GM18498 (cell line): ENCODE measurements at regions not wholly inside any gene's neighbourhood (a gene's known extent, or its start where the extent isn't known, plus 50 kb on each side); places are given as distances from the start of the nearest gene placed in this dataset.

Experiments used
- ATAC-seq: cut with Tn5 transposase; IDR thresholded peaks from one replicate; pipeline ENCODE4 v1.9.1; 2021; ENCODE audit warnings: mild to moderate bottlenecking, moderate library complexity; ENCODE audit not compliant: unreplicated experiment

DNA sequence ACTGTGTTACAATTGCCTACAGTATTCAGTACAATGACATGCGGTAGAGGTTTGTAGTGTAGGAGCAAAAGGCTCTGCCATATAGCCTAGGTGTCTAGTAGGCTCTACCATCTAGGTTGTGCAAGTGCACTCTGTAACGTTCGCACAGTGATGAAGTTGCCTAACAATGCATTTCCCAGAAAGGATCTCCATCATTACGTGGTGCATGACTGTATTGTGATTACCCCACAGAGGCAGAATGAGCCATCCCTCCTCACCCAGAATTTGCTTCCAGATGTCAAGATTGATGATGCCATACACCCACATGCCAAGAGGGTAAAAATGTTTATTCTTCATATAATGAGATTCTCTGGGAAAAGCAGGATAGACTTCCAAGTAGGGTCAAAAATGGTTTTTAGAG, 199.3 kb upstream of the CTTNBP2NL start:
- no peak for ATAC-seq

DNA sequence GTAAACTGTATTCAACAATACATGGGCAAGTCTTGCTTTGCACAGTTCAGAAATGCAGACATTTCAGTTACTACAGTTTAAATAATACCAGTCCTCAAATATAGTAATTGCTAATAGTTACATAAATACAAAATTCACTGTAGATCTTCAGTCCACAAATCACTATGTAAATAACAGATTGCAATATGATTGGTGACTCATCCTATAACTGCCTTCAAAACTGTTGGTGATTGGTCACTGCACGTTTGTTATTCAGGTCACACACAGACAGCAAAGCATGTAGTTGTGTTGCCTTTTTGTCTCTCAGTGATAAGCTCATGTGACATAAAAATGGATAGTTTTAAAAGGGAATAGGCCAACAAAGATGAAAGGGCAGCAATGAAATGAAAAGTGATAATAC, 186.5 kb upstream of the CTTNBP2NL start:
- no peak for ATAC-seq

DNA sequence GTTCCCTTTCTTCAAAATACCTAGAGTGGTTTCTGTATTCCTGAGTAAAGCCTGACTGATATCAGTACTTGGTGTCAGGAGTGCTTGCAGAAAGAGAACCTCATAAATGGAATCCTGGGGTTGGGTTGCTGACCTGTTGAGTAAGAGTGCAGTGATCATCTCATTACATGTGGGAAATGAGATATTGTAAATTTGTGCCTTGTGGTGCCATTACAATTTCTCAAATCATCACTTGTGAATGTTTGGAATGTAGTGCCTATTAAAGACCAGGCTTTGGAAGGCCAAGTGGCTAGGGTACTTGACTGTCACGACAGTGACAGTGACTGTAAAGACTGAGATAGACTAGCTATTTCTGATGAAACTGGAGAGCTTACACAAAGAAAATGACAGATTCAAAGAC, 176.7 kb upstream of the CTTNBP2NL start:
- no peak for ATAC-seq

DNA sequence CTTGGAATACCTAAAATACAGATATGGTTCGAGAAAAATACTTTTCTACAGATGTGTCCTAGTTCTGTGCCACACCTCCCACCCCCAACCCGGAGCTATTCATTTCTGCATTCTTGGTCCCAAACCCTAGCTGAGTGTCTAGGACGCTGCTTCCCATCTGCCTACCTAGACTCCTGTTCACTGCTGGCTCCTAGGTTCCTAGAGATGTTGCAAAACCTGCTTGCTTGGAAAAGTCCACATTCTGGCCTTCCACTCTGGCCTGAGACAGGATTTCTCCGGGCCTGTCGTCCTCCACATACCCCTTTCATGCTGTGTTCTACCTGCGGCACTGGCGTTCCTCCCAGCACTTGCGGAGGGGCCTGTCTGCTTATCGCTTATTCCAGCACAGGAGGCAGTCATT, 165.8 kb upstream of the CTTNBP2NL start:
- ATAC-seq = no peak

DNA sequence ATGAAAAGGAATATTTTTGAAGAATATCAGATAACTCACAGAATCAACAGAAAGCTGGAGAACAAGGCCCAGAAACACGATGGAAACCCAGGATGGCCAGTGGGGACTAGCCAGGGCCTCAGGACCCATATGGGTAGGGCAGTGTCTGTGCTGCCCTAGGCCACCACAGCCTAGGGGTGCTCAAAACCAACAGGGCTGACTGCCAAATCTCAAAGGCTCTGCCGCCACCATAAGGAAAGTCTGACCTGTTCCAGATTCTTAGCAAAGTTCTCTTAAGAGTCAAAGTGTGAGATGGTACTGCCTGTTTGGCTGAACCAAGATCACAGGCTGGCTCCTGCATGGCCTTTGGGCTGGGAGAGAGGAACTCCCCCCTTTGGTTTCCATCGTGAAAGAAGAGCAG, 164.7 kb upstream of the CTTNBP2NL start:
- ATAC-seq = no peak

DNA sequence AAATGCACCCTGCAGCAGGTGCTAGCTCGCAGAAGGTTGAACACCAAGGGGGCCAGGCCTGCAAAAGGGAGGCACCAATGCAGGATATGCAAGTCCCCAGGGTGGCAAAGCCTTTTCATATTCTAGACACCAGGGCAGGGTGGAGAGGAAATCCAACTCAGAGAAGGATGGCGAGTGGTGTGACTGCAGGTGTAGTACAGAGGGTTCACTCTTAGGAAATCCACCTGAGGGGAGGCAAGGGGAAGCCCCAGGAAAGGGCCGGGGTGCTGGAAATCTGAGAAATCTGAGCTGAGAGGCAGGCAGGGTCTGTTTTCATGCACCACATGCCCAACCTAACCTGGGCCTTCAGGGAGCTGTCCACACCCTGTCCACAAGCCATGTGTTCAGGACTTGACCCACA, 163.2 kb upstream of the CTTNBP2NL start:
- no peak for ATAC-seq

DNA sequence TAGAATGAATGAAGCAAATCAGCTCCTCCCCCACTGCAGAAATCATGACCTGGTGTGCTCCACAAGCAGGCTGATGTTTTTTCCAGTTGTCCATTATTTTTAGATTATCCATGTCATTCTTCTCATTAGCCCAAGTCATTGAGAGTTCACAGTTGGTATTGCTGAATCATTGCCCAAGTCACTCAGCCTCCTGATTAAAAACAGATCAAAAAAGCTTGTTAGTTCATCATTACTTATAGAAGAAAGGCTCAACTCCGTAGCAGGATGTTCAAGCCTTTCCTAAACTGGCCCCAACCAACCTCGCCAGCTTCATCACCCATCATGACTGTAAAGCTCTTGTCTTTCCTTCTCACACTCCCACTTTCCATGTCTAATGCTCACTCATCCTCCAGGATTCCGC, 161.3 kb upstream of the CTTNBP2NL start:
- no peak for ATAC-seq

DNA sequence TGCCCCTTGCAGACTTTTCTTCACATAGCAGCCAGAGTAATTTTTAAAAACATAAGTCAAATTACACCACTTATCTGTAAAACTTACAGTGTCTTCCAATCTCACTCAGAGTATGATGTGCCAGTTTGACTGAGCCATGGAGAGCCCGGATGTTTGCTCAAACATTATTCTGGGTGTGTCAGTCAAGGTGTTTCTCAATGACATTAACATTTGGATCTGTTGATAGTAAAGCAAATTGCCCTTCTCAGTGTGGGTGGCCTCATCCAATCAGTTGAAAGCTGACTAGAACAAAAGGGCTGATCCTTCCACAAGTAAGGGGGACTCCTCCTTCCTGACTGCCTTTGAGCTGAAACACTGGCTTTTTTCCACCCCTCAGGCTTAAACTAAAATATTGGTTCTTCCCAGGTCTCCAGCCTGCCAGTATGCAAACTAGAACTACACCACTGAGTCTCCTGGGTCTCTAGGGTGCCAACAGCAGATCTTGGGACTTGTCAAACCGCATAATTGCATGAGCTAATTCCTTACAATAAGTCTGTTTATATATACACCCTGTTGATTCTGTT, 157.9 kb upstream of the CTTNBP2NL start:
- no peak for ATAC-seq

DNA sequence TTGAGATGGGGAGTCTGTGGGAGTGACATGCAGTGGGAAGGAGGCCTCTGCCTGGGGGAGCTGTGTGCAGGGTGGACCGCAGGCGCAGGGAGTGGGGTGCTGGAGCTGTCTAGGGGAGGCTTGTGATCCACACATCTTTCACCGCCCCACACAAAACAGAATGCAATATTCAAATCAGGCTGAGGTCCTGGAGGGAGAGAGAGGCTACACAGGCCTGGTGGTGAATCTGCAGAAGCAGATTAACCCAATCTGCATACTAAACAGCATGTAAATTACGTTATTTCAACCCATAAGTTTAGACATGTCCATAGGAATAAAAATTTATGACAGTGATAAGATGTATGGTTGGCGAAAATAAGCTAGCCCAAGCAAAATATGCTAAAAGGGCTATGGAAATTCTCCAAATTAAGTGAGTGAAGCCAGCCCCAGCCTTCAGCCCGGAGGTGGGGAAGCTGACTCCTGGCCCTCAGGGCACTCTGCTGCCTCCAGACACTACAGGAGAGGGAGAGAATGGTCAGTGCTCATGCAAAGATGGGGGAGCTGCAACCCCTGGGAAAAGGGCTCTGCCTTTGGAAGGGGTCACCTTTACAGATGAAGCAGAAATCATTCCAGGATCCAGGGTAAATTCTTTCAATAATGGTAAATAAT, 156.2 kb upstream of the CTTNBP2NL start:
- ATAC-seq = no peak

DNA sequence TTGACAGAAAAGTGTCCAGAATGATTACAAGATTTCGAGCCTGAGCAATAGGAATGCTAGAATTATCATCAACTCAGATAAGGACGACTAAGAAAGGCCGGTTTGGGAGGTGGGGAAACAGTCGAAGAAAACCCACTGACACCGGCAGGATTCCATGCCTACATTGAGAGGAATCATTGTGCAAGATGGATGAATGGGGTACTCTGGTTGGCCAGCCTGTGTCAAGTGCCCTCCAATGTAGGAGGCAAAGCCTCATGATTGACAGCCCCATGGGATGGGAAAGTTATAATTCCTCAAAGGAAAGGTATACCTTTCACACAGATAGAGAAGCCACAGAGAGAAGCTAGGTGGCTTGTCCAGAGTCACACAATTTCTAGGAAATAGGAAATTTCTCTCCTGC, 153.5 kb upstream of the CTTNBP2NL start:
- no peak for ATAC-seq

DNA sequence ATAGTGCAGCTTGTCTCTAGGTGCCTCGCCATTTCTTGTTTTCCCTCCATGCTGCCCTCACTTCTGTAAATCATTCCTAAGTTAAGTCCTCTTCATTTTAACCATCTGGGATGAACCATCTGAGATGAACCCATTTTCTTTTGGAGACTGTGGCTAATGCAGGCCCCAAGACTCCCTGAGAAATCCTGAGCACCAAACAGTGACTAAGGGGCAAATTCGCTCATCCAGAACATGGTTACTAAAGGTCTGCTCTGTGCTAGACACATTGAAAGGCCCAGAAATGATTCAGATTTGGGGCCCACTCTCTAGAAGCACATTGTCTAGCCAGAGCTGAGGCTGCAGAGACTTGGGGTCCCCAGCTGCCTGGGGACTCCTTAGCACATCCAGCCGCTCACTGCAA, 151.9 kb upstream of the CTTNBP2NL start:
- no peak for ATAC-seq

DNA sequence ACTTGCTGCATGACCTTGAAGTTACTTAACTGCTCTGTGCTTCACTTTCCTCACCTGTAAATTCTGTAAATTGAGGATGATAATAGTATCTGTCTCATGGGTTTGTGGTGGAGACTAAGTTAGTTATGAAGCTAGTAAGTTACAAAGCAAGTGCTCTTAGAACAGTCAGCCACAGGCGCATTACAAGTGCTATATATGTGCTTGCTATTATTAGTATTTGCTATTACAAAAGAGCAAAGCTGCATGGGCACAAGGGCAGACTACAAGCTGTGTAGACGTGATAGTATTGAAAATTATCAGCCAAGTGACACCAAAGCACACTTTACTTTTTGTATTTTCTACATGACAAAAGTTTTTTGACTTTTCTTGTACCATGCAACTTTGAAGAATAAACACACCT, 150.9 kb upstream of the CTTNBP2NL start:
- no peak for ATAC-seq

DNA sequence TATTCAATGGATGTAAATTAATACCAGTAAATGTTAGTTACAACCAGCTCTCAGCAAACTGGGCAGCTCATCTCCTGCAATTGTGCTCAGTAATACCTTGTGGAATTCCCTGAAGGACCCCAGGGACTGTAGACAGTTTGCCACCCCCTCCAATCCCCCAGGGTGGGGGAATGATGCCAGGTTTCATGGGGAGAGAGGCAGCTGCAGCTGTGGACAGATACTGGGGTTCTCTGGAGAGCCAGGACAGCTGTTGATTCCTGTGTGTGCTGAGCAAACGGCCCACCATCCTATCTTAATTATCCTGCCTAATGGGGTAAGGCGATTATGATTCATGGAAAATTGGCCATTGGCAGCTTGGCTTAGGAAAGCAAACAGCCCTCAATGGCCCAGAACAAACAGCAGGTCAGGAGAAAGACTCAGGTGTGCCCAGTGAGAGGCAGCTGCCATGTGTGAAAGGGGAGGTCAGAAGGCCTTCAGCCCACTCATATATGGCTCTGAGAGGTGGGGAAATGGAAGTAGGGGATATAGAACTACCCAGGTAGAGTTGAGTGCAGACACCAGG, 148.9 kb upstream of the CTTNBP2NL start:
- no peak for ATAC-seq

DNA sequence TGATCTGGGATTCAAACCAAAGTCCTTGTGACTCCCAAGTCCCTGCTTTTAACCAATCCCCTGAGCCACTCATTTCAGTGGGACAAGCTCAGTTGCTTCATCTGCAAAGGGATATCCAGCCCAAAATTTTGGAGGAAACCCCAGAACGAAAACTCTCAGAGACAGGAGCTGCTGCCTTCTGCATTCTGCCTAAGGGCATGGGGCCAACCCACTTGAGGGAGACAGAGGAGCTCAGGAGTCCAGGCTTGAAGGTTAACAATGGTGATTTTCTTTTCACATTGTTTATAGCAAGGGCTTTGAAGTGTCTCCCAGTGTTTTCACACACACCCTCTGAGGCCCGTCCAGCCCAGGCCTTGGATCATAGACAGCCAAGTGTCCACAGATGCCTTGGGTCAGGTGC, 148.1 kb upstream of the CTTNBP2NL start:
- no peak for ATAC-seq

DNA sequence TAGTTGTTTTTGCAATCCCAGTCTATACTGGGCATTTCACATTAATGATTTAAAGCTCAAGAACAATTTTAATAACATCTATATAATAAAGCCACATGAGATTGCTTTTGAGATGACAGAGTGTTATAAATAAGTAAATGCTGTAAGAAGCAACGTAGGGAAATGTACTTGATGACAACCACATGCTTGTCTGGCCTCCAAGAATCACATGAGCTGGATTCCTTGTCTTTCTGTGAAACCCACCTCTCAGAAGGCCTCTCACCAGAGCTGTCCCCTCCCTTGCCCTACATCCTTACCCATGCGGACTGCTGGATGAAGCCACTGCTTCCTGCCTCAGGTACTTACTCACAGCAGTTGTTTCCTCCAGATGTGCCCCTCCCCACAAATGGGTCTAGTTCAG, 145.1 kb upstream of the CTTNBP2NL start:
- ATAC-seq = no peak

DNA sequence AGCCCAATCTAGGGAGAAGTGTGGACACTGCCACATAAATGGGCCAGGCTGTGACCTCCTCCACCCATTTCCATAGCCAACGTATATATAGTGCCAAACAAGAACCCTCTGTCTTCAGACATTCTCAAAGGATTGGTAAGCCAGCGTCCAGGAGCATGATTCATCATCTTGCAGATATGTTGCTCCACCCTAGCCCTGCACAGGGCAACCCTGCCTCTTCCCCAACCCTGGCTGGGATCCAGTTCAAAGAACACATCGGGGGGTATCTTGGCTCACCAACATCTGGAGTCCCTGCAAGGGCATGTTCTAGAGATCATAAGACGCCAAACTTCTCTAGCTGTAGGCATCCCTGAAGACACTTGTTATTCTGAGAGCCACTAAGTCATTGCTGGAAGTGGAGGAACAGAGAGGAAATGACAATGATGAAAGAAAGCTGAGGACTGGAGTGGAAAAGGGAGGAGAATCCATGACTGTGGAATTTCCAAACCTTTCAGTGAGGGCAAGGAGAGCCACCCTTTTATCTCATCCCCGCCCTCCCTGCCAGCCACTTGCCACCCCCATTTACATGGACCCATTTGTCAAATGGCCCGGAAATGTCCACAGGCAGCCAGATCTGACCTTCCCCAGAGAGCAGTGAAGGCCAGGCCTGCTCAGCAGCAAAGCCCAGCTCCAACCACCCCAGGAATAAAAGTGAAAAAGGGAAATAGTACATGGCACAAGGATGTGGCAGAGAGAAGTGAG, 144.1 kb upstream of the CTTNBP2NL start:
- no peak for ATAC-seq

DNA sequence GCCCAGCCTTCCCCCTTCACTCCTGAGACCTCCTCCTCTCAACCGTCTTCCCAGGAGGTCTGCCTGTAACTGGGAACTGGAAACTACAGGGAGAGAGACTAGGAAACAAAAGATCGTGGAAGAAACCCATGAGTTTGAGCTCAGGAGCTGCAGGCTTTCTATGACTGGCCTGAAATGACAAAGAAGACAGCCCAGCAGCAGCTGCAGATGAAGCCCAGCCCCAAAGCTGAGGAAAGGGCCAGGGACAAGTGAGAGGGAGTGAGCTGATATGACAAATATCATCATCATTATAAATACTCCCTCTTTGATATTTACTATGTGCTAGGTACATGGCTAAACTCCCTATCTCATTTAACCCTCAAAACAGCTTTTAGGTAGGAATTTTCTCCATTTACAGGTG, 142.6 kb upstream of the CTTNBP2NL start:
- ATAC-seq = no peak

DNA sequence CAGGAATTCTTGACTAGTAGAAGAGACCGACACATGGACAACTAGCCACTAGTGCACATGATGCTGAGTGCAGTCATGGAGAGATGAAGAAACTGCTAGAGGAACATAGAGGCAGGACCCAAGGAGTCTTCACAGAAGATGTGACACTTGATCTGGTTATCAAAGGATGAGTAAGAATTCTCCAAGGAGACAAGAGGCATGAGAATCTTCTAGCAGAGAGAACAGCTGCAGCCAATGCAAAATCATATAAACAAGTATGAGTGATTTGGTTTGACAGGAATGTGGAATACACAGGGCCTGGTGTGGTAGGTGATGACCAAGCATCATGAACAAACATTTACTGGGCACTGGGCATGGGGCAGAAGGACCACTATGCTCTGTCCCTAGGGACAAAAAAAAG, 140.9 kb upstream of the CTTNBP2NL start:
- no peak for ATAC-seq

DNA sequence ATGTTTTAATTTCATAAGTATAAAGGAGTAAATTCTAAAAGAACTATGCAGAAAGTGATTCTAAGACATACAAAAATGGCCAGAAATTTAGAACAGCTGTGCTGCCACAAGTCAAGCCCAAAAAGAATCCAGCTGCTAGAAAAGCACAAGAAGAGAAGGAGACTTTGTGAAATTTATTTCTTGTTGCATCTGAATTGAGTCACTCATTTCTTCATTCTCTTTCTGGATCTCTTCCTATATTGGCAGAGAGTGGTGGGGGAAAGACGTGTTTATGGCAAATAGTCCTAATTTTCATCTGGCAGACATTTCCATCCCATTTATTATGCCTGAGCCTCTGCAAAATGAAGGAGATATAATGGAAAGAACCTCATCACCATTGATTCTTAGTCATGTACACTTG, 139.6 kb upstream of the CTTNBP2NL start:
- no peak for ATAC-seq

DNA sequence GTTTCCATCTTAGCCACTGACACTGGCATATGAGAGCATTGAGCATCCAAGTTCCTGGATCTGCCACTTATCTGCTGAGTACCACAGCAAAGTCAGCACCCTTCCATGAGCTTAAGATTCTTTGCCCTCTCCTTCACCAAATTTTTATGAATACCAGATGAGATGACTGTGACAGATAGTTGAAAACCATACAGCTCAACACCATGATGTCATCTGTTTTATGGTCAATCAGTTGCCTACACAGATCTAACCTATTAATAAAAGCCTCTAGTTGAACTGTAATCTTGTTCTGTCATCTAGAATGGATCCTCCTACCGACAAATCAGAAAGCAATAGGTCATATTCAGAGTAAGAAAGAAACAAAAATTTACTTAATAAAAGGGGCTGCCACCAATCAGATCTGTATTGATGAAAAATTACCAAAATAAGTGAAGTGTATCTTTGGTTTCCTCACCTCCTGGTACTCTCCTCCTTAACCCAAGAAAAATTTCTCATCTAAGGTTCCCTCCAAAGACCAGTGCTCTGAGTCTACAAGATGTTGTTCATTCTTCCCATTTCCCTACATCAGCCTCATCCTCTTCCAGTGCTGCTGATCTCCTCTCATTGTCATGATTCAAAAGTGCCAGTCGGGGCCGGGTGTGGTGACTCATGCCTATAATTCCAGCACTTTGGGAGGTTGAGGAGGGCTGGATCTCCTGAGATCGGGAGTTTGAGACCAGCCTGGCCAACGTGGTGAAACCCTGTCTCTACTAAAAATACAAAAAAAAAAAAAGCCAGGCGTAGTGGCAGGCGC, 138.8 kb upstream of the CTTNBP2NL start:
- ATAC-seq = no peak

DNA sequence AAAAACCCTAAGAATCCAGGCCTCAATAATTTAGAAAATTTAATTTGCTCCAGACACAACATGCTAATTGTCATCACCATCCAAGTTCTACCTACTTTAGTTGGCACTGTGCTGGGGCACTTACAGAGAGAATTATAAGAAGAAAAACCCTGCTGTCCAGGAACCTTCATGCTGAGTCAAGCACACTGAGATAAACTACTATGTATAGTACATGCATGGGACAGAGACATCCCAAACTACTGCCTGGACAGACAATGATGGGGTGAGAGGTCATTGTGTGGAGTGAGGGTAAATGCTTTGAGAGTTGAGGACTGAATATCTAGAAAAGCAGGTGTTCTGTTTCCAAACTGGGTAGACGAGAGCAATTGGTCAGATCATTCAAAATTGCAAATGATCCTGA, 135.3 kb upstream of the CTTNBP2NL start:
- ATAC-seq = no peak
